ENCODE measurements at regions not wholly inside any gene's neighbourhood (a gene's known extent, or its start where the extent isn't known, plus 50 kb on each side); places are given as distances from the start of the nearest gene placed in this dataset.

- H3K36me3 Mint-ChIP-seq (ENCODE audit: insufficient read depth, unreplicated experiment): no peaks in the 10 kb centered on the region
- H3K27ac Mint-ChIP-seq (ENCODE audit: low read depth, unreplicated experiment): no peak overlapping the region
- intact Hi-C loops (cut with micrococcal nuclease): no loop called here
- no peaks in the 10 kb centered on the region for H3K27me3 Mint-ChIP-seq (ENCODE audit: insufficient read depth, unreplicated experiment)
- H3K4me1 Mint-ChIP-seq (ENCODE audit: insufficient read depth, unreplicated experiment): no peaks in the 10 kb centered on the region
- BruUV-seq (replicated peaks): no TSS peak
- H3K9me3 Mint-ChIP-seq (ENCODE audit: unreplicated experiment): no peaks in the 10 kb centered on the region
- ChIA-PET POLR2A (no interaction called here), CTCF (interaction anchor here (0.5 kb wide), 1 partner anchor 268 kb away, joined by 3 read pairs; no protein-coding TSS in a partner anchor)
- TF ChIP-seq CTCF (IDR thresholded peaks at IDR 0.05; ENCODE audit: unreplicated experiment): no peak
- no peak overlapping the region for H3K4me3 Mint-ChIP-seq (ENCODE audit: unreplicated experiment)
- no peak for DNase-seq (ENCODE audit: unreplicated experiment)
Observed at GRCh38 chr5:63648376-63648775, 313.9 kb downstream of the HTR1A start.

GRCh38 chr5:63629951-63630630 lies 332.2 kb downstream of the HTR1A start:
- ChIA-PET CTCF (no interaction called here), POLR2A (no interaction called here)
- Mint-ChIP-seq H3K27ac (ENCODE audit: low read depth, unreplicated experiment) (no peak overlapping the region), H3K36me3 (ENCODE audit: insufficient read depth, unreplicated experiment) (no peaks in the 10 kb centered on the region), H3K4me1 (ENCODE audit: insufficient read depth, unreplicated experiment) (no peaks in the 10 kb centered on the region), H3K4me3 (ENCODE audit: unreplicated experiment) (no peak overlapping the region), H3K9me3 (ENCODE audit: unreplicated experiment) (no peaks in the 10 kb centered on the region), H3K27me3 (ENCODE audit: insufficient read depth, unreplicated experiment) (no peaks in the 10 kb centered on the region)
- no peak for DNase-seq (ENCODE audit: unreplicated experiment)
- intact Hi-C loops (cut with micrococcal nuclease): no loop called here
- TF ChIP-seq CTCF (IDR thresholded peaks at IDR 0.05; ENCODE audit: unreplicated experiment): no peak
- no TSS peak for BruUV-seq (replicated peaks)

- no TSS peak for BruUV-seq (replicated peaks)
- Mint-ChIP-seq H3K4me3 (ENCODE audit: unreplicated experiment) (no peak overlapping the region), H3K27ac (ENCODE audit: low read depth, unreplicated experiment) (no peak overlapping the region), H3K27me3 (ENCODE audit: insufficient read depth, unreplicated experiment) (no peaks in the 10 kb centered on the region), H3K9me3 (ENCODE audit: unreplicated experiment) (no peaks in the 10 kb centered on the region), H3K4me1 (ENCODE audit: insufficient read depth, unreplicated experiment) (peaks cover 5% of the 10 kb centered on the region), H3K36me3 (ENCODE audit: insufficient read depth, unreplicated experiment) (no peaks in the 10 kb centered on the region)
- ChIA-PET POLR2A (interaction anchor here (0.7 kb wide), 1 partner anchor 305 kb away, joined by 3 read pairs; no protein-coding TSS in a partner anchor), CTCF (no interaction called here)
- no peak for TF ChIP-seq CTCF (IDR thresholded peaks at IDR 0.05; ENCODE audit: unreplicated experiment)
- intact Hi-C loops (cut with micrococcal nuclease): no loop called here
- peak; percentile 20 for DNase-seq (ENCODE audit: unreplicated experiment)
Observed at GRCh38 chr5:63613442-63613841, 348.8 kb downstream of the HTR1A start.

GRCh38 chr5:63603996-63604395 lies 358.2 kb downstream of the HTR1A start:
- intact Hi-C loops (cut with micrococcal nuclease): no loop called here
- H3K9me3 Mint-ChIP-seq (ENCODE audit: unreplicated experiment): peaks cover 14% of the 10 kb centered on the region
- no peaks in the 10 kb centered on the region for H3K36me3 Mint-ChIP-seq (ENCODE audit: insufficient read depth, unreplicated experiment)
- H3K4me3 Mint-ChIP-seq (ENCODE audit: unreplicated experiment): no peak overlapping the region
- H3K27ac Mint-ChIP-seq (ENCODE audit: low read depth, unreplicated experiment): no peak overlapping the region
- DNase-seq (ENCODE audit: unreplicated experiment): no peak
- no TSS peak for BruUV-seq (replicated peaks)
- no peak for TF ChIP-seq CTCF (IDR thresholded peaks at IDR 0.05; ENCODE audit: unreplicated experiment)
- ChIA-PET POLR2A (no interaction called here), CTCF (no interaction called here)
- H3K27me3 Mint-ChIP-seq (ENCODE audit: insufficient read depth, unreplicated experiment): no peaks in the 10 kb centered on the region
- no peaks in the 10 kb centered on the region for H3K4me1 Mint-ChIP-seq (ENCODE audit: insufficient read depth, unreplicated experiment)

All from MCF 10A (cell line).